ENCODE measurements at regions not wholly inside any gene's neighbourhood (a gene's known extent, or its start where the extent isn't known, plus 50 kb on each side); places are given as distances from the start of the nearest gene placed in this dataset.
"Not testable (repeated sequence)": the region's sequence is repeated elsewhere in the genome, so short reads cannot be mapped to it uniquely, and the experiment has no call there.

- no peak for DNase-seq (ENCODE audit: low spot score)
Observed at GRCh38 chr5:124895236-124895635, 148.8 kb upstream of the ZNF608 start.

- DNase-seq (ENCODE audit: low spot score), result no peak
Observed at GRCh38 chr5:124901081-124901480, 154.6 kb upstream of the ZNF608 start.

- DNase-seq (ENCODE audit: low spot score), result peak; percentile 73
Observed at GRCh38 chr5:124902097-124902821, 155.8 kb upstream of the ZNF608 start.

- DNase-seq (ENCODE audit: low spot score), result no peak
Observed at GRCh38 chr5:124905256-124906130, 159.1 kb upstream of the ZNF608 start.

- peak; percentile 85 for DNase-seq (ENCODE audit: low spot score)
Observed at GRCh38 chr5:124906339-124907097, 160.1 kb upstream of the ZNF608 start.

- DNase-seq (ENCODE audit: low spot score), result no peak
Observed at GRCh38 chr5:124907098-124907644, 160.7 kb upstream of the ZNF608 start.

- DNase-seq (ENCODE audit: low spot score), result no peak
Observed at GRCh38 chr5:124908581-124909451, 162.4 kb upstream of the ZNF608 start.

GRCh38 chr5:124909734-124910133 is 163.3 kb upstream of the ZNF608 start:
- DNase-seq (ENCODE audit: low spot score), result no peak

- no peak for DNase-seq (ENCODE audit: low spot score)
Observed at GRCh38 chr5:124910354-124911016, 164.0 kb upstream of the ZNF608 start.

GRCh38 chr5:124912638-124913328 is 166.3 kb upstream of the ZNF608 start:
- DNase-seq (ENCODE audit: low spot score), result no peak

GRCh38 chr5:124913329-124913653 is 166.9 kb upstream of the ZNF608 start:
- DNase-seq (ENCODE audit: low spot score), result no peak

GRCh38 chr5:124916313-124916712 is 169.9 kb upstream of the ZNF608 start:
- not testable (repeated sequence) for DNase-seq (ENCODE audit: low spot score)

GRCh38 chr5:124918618-124919017 is 172.2 kb upstream of the ZNF608 start:
- DNase-seq (ENCODE audit: low spot score), result no peak

- no peak for DNase-seq (ENCODE audit: low spot score)
Observed at GRCh38 chr5:124919076-124919475, 172.6 kb upstream of the ZNF608 start.

- no peak for DNase-seq (ENCODE audit: low spot score)
Observed at GRCh38 chr5:124919747-124920525, 173.5 kb upstream of the ZNF608 start.

- no peak for DNase-seq (ENCODE audit: low spot score)
Observed at GRCh38 chr5:124920909-124921666, 174.6 kb upstream of the ZNF608 start.

GRCh38 chr5:124921694-124922093 is 175.3 kb upstream of the ZNF608 start:
- no peak for DNase-seq (ENCODE audit: low spot score)

- DNase-seq (ENCODE audit: low spot score), result no peak
Observed at GRCh38 chr5:124922255-124922975, 176.0 kb upstream of the ZNF608 start.

Data from H4 (cell line).